GM21528 (cell line): ENCODE measurements at regions not wholly inside any gene's neighbourhood (a gene's known extent, or its start where the extent isn't known, plus 50 kb on each side); places are given as distances from the start of the nearest gene placed in this dataset.
A peak's percentile ranks its signal among the peaks of the same experiment; 100 is the strongest.
"Not testable (repeated sequence)": the region's sequence is repeated elsewhere in the genome, so short reads cannot be mapped to it uniquely, and the experiment has no call there.

Experiments used
- ATAC-seq: cut with Tn5 transposase; IDR thresholded peaks from one replicate; pipeline ENCODE4 v1.9.1; 2021; ENCODE audit warnings: mild to moderate bottlenecking, moderate library complexity; ENCODE audit not compliant: unreplicated experiment, low FRiP score

DNA sequence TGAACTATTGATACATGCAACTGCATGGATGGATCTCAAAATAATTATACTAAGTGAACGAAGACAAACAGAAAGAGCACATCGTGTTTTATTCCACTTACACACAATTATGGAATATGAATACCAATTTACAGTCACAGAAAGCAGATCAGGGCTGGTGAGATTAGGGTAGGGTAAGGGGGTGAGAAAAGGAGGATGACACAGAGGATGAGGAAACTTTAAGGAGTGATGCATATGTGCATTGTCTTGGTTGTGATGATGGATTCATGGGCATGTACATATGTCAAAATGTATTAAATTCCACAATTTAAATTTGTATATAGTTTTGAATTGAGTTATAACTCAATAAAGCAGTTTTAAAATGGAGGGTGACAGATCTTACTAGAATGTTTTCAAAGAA lies 548.9 kb downstream of the PYDC2 start:
- no peak for ATAC-seq

DNA sequence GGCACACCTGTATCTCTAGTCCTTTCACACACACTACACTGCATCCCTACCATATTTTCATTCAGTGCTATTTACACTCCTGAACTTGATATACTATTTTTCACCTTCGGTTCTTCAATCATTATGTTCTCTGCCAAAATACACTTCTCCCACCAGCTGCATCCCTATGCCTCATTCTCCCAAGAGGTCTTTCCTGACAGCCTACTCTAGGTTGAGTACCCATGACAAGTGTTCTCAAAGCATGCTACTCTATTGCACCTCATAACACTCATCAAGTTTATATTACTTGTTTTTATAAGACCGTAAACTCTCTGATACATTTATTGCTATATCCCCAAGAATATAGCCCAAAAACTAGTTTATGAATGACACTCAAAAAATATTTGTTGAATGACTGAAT lies 549.5 kb downstream of the PYDC2 start:
- ATAC-seq = no peak

GRCh38 chr3:192011137-192011536 lies 550.2 kb downstream of the PYDC2 start:
- ATAC-seq = no peak

DNA sequence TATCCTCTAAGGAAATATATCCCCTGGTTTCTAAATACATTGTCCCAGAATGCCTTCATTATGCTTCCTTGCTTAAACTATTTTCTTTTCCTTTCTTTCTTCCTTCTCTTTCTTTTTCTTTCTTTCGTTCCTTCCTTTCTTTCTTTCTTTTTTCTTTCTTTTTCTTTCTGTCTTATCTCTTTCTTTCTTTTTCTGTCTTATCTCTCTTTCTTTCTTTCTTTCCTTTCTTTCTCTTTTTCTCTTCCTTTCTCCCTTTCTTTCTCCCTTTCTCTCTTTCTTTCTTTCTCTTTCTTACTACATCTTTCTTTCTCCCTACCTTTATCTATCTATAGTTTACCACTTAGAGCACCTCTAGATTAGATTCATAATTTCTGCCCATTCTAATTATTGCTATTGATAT lies 552.1 kb downstream of the PYDC2 start:
- no peak for ATAC-seq

GRCh38 chr3:192022412-192022811 lies 561.4 kb downstream of the PYDC2 start:
- ATAC-seq = no peak

- no peak for ATAC-seq
Observed at GRCh38 chr3:192024751-192025150, 563.8 kb downstream of the PYDC2 start.

GRCh38 chr3:192026661-192027060 lies 565.7 kb downstream of the PYDC2 start:
- ATAC-seq = no peak

GRCh38 chr3:192031941-192032340 lies 571.0 kb downstream of the PYDC2 start:
- ATAC-seq = no peak

GRCh38 chr3:192033246-192033645 lies 572.3 kb downstream of the PYDC2 start:
- no peak for ATAC-seq

DNA sequence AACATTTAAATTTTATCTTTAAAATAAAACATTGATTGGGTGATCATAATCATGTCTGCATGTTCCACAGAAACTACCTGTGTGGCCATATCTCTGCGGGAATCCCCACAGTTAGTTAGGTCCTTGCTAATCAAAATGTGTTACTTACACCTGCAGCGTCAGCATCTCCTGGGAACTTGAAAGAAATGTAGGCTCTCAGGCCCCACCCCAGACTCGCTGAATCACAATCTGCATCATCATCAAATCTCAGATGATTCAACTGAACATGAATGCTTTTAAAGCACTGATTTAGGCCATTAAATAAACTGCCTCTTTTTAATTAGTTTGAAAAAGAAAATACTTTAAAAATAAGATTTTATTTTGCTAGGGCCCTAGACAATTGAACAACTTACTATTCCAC lies 577.8 kb downstream of the PYDC2 start:
- no peak for ATAC-seq

DNA sequence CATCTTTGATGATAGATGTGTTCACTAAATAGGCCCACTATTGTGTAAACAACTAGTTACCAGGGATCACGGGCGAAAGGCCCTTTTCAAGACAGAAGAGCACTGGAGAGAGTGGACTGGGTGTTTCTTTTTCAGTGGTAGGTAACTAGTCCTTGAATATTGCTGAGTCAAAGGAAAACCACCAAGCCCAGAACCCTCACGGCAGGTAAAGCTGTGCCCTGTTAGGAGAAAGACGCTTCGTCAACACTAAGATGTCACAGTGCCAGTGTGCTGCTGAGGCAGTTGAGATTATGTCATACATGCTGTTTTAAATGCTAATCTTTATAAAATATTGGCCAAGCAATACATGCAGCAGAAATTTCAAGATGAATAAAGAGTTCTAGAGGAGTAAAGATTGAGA lies 578.6 kb downstream of the PYDC2 start:
- no peak for ATAC-seq

DNA sequence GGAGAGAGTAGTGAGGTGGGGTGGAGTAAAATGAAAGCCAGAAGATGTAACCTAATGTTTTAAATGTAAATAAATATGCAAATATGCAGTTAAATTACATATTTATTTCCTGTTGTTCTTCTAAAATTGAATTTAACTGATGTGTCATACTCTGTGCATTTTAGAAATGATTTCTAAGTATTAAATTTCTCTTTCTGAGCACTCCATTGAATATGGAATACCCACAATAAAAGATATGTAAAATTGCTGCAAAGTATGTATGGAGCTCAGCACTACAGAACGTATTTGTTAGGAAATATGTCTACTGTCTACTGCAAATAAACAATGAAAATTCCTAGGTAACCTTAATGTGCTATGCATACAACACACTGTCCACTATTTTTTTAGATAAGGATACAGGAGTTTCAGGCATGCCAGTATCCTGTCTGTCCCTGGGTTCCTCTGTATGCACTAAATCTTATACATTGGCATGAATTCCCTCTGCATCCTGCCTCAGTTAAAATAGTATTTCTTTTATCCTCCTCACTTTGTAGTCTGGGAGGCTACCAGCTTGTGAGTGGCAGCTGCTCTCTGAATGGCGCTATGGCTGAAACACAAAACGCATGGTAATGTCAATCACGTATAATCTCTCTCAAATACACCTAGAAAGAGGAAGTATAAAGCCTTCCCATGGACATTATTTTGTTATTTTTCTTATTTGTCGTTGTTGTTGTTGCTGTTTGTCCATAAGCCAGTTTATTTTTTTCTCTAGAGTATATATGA lies 579.5 kb downstream of the PYDC2 start:
- no peak for ATAC-seq

DNA sequence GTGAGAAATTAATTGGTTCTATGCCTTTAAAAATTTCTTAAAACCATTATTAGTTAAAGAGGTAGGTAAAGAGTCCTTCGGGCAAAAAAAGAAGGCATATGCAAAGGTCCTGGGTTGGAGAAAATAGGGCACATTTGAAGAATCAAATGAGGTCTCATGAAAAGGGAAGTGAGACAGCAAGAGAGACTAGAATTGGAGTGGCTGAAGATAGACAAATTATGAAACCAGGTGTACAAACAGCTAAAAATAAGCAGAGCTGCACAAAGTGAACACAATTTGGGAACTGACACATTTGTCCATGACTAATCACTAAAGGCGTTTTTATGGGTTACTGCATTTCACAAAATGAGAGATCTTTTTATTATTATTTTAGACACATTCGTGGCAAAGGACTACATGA lies 581.2 kb downstream of the PYDC2 start:
- ATAC-seq = peak; percentile 98

- ATAC-seq = no peak
Observed at GRCh38 chr3:192054881-192055280, 593.9 kb downstream of the PYDC2 start.

DNA sequence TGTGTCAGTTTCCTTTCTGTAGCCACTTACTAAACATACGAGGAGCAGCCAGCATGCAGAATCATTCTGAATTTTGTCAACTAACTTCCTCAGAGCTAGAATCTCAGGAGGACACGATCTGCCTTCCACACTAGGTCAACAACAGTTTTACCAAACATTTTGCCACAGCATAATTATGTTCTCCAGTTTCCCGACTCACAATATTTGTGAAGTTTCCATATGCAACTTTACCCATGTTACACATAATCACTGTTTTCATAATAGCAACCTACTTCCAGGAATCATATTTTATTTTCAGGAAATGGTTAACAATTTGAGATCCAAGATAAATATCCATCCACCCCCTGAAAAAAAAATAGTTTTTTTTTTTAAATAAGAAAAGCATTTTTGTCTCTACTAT lies 595.0 kb downstream of the PYDC2 start:
- ATAC-seq = no peak

DNA sequence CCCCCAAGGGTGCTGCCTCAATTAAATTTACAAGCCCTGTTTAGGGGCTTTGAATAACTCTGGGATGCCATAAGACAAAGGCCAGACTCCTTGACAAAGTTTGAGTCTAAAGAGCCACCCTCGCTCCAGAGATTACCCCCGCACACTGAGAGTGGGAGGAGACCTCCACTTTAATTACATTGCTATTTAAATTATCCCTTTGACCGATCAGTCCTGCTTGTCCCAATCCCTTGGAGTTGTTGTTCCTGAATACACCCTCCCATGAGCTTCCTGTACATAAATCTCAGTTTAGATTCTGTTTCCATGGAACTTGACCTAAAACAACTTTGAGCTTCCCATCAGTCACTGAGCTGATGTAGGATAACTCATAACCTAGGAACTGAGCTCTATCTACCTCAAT lies 596.3 kb downstream of the PYDC2 start:
- no peak for ATAC-seq

- no peak for ATAC-seq
Observed at GRCh38 chr3:192060160-192060781, 599.3 kb downstream of the PYDC2 start.

GRCh38 chr3:192061426-192061825 lies 600.5 kb downstream of the PYDC2 start:
- no peak for ATAC-seq

DNA sequence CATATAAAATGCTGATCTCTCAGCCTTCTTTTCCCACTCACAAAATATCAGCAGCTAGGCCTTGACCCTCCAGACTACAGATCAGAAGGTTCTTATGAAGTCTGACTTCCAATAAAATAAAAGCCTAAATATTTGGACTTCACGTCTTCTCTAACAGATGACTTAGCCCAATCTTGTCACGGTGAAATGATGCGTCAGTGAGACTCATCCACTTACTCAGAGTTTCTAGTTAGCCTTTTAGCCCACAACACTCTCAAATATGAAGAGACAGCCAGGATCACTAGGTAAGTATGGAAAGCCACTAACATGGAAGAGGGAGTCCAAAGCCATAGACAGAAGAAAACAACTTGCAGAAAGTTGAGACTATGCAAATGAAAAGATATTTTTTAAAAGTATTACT lies 601.2 kb downstream of the PYDC2 start:
- ATAC-seq = no peak

GRCh38 chr3:192063570-192063969 lies 602.6 kb downstream of the PYDC2 start:
- ATAC-seq = peak; percentile 93

GRCh38 chr3:192064959-192065358 lies 604.0 kb downstream of the PYDC2 start:
- ATAC-seq = no peak

- ATAC-seq = not testable (repeated sequence)
Observed at GRCh38 chr3:192066253-192066652, 605.3 kb downstream of the PYDC2 start.
